ENCODE measurements at regions not wholly inside any gene's neighbourhood (a gene's known extent, or its start where the extent isn't known, plus 50 kb on each side); places are given as distances from the start of the nearest gene placed in this dataset.

DNA sequence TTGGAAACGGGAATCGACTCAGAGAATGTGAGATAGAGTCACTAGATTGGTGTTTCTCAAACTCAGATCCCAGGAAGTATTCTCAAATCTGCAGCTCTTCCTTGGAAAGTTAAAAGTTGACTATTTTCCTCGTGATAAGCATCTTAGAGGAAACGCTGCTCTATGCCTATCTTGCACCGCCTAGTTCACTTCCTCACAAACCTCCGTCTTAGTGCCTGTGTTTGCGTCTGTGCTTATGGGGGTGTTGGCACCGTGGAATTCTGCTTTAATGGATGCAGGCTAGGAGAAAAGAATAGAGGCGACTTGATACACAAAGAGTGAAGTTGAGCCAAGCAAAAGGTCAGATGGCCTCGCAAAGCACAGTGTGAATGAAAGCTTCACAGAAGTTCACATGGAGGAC is 255.3 kb upstream of the ID2 start:
- TF ChIP-seq, protein P1, sequence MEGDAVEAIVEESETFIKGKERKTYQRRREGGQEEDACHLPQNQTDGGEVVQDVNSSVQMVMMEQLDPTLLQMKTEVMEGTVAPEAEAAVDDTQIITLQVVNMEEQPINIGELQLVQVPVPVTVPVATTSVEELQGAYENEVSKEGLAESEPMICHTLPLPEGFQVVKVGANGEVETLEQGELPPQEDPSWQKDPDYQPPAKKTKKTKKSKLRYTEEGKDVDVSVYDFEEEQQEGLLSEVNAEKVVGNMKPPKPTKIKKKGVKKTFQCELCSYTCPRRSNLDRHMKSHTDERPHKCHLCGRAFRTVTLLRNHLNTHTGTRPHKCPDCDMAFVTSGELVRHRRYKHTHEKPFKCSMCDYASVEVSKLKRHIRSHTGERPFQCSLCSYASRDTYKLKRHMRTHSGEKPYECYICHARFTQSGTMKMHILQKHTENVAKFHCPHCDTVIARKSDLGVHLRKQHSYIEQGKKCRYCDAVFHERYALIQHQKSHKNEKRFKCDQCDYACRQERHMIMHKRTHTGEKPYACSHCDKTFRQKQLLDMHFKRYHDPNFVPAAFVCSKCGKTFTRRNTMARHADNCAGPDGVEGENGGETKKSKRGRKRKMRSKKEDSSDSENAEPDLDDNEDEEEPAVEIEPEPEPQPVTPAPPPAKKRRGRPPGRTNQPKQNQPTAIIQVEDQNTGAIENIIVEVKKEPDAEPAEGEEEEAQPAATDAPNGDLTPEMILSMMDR (IDR thresholded peaks at IDR 0.05) = no peak
- no peak for TF ChIP-seq POLR2A (IDR thresholded peaks at IDR 0.05)

All from adrenal gland (tissue), 5 donors.